ENCODE measurements at regions not wholly inside any gene's neighbourhood (a gene's known extent, or its start where the extent isn't known, plus 50 kb on each side); places are given as distances from the start of the nearest gene placed in this dataset.

DNA sequence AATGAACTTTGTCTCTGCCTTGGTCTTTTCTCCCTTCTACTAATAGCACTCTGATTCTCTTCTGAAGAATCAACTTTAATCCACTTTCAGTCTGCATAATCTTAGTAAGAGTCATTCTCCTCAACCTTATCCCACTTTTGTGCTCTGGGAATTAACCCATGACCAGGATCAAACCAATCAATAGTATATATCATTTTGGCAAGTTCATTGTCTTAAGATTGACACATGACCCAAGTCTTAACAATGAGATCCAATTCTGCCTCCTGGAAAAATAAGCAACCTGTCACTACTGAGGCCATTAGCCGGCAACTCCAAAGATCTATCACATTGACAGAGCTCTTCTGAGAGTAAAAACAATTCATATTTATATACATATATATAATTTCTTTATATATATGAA, 1358.4 kb upstream of the ADGRL3 start:
- no peak for DNase-seq (ENCODE audit: low read depth, low spot score)

DNA sequence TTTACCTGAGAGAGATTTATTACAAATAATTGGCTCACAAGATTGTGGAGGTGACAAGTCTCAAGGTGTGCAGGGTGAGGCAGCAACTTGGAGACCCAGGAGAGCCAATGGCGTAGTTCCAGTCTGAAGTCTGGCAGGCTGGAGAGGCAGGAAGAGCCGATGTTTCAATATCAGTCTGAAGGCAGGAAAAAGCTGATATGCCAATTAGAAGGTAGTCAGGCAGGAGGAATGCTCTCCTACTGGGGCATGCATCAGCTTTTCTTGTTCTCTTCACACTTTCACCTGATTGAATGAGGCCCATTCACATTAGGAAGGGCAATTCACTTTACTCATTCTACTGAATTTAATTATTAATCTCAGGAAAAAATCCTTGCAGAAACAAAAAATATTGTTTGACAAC, 1351.7 kb upstream of the ADGRL3 start:
- no peak for DNase-seq (ENCODE audit: low read depth, low spot score)

GRCh38 chr4:59855630-59856352, 1344.3 kb upstream of the ADGRL3 start:
- no peak for DNase-seq (ENCODE audit: low read depth, low spot score)

GRCh38 chr4:59869056-59869455, 1331.1 kb upstream of the ADGRL3 start:
- no peak for DNase-seq (ENCODE audit: low read depth, low spot score)

DNA sequence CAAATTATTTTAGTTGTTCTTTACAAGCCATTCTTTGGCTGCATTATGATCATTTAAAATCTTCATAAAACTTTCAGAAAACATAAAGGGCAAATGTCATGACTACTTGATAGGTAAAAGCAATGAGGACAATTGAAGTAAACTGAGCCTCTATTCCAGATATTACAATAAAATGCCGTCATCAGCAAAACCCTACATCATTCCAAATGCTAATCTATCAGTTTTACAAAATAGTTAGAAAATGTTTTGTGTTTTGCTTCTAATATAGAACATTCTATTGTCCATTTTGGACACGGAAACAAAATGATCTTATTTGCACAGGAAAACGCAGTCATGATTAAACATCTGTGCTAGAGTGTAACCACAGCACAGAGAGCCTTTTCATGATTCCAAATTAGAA, 1330.6 kb upstream of the ADGRL3 start:
- DNase-seq (ENCODE audit: low read depth, low spot score) = no peak

DNA sequence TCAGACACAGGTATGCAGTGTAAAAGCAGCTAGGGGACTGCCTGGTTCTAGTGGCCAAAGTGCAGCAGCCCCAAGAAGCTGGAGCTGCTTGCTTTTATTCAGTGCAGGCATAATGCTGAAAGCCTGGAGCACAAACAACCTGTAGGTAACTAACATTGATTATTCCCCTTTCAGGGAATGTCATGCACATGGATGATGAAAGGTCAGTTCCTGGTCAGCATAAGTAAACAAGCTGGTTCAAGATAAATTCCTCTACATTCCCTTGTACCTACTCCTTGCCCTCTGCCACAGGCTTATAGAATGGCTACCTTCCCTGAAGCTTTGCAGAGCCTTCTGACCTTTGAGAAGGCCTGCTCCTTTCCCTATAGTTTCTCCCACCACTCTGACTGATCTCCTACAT, 1318.5 kb upstream of the ADGRL3 start:
- DNase-seq (ENCODE audit: low read depth, low spot score) = no peak

DNA sequence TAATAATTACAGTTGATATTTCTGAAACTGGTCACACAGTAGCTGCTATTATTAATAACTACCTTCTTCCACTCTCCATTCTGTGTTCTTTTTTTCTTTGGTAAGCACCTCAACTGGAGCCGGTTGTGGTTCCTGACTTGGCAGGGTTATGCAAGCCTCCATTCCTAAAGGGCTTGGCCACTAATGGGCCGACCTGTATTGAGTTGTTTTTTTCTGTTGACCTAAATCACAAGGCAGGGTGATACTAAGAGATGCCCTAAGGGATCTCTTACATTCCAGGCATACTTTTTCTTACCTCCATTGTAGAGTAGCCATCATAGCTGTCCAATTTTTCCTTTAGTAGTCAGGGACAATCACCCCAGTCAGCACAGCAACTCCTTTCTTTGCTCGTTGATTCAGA, 1295.8 kb upstream of the ADGRL3 start:
- no peak for DNase-seq (ENCODE audit: low read depth, low spot score)

DNA sequence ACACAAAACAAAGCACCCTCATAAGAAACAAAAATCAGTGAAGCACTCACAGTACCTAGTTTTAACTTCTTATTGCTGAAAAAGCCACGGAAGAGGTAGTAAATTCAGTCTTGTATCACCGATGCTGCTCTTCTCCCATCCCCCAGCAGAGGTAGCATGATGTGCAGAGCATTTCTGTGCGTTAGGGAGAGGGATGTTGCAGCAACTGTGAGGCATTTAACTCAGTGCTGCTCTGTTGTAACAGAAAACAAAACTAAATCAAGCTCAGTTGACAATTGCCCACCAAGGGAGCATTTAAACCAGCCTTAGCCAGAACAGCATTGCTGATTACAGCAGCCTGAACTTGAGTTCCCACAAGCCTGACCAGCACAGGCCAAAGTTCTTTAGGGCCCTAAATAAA, 1279.7 kb upstream of the ADGRL3 start:
- DNase-seq (ENCODE audit: low read depth, low spot score) = no peak

GRCh38 chr4:59925290-59925689, 1274.8 kb upstream of the ADGRL3 start:
- no peak for DNase-seq (ENCODE audit: low read depth, low spot score)

DNA sequence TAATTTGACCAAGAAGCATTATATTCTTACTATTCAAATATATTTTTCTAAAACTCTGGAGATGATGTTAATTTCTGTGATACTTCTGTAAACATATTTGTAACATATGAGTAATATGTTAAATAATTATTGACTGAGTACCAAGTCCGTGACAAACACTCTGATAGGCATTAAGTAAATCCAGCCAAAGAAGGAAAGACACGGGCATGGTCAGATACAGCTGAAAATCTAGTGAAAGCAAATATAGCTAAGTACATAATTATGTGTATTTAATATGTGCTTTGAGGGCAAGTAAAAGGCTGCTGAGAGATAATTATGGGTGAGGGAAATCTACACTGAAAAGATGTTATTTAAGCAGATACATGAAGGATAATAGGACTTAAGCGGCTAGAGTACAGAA, 1263.6 kb upstream of the ADGRL3 start:
- DNase-seq (ENCODE audit: low read depth, low spot score) = no peak

DNA sequence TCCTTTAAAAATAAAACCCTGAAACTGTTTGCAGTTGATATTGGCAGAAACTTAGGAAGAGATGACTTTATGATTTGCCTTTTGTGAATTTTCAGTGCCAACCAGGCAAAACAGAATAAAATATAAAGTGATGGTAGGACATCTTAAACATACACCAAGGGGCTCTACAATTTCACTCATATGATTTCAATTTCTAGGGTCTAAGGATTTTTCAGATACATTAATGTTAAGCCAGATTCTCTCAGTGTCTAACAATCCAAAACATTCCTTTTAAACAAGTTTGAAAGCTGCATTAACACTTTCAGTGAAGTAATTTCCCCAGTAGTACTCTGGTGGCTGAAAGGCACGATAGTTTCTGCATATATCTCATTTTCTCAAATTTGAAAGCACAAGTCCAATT, 1262.0 kb upstream of the ADGRL3 start:
- no peak for DNase-seq (ENCODE audit: low read depth, low spot score)

GRCh38 chr4:59945277-59945676, 1254.8 kb upstream of the ADGRL3 start:
- no peak for DNase-seq (ENCODE audit: low read depth, low spot score)

DNA sequence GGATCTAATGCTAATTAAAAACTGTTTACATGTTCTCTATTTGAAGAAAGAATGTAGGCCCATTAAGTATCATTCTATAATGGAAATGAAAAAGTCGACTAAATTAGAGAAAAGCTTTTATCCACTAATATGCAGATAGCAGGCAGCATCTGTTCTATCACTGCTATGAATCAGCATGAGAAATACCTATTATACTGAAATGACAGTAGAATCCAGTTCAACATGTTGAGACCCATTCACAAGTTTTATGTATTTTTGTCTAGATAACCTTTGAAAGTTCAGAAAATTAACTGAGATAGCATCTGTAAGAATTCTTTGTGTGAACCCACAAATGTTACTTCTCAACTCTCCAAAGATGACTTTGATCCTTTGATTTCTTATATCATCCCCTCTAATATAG, 1254.4 kb upstream of the ADGRL3 start:
- DNase-seq (ENCODE audit: low read depth, low spot score) = no peak

DNA sequence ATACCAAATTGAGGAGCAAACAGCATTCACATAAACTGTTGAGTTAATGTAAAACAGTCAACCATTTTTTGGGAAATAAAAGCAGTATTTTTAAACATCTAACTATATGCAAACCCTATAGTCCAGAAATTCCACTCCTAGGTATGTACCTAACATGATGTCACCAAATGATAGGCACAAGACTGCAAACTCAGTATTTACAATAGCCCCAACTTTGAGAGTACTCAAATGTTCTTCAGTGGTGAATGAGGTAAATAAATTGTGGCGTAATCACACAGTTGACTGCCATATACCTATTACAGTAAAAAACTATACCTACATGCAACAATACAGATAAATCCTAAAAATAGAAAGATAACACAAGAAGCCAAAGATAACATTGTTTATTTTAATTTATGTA, 1243.8 kb upstream of the ADGRL3 start:
- DNase-seq (ENCODE audit: low read depth, low spot score) = no peak

GRCh38 chr4:59960143-59960542, 1240.0 kb upstream of the ADGRL3 start:
- DNase-seq (ENCODE audit: low read depth, low spot score) = no peak

DNA sequence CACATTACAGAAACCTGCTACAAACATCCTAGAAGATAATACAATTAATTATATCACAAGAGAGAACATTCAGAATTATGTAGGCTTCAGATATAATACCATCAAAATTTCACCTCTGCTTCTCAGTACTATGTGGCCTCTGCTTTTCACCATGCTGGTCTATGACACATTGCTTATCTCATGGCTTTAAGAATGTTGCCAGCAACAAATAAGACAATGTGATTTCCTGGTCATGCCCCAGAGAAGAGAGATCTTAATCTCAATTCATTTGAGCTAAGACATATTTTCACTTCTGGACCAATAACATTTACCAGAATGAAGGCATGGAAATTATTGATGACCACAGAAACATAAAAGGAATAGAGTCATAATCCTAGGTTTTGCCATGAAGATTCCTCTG, 1233.4 kb upstream of the ADGRL3 start:
- no peak for DNase-seq (ENCODE audit: low read depth, low spot score)

- DNase-seq (ENCODE audit: low read depth, low spot score) = no peak
These were observed 1231.3 kb upstream of the ADGRL3 start for GRCh38 chr4:59968796-59969195.

- DNase-seq (ENCODE audit: low read depth, low spot score) = no peak
These were observed 1230.2 kb upstream of the ADGRL3 start for GRCh38 chr4:59969909-59970308.

DNA sequence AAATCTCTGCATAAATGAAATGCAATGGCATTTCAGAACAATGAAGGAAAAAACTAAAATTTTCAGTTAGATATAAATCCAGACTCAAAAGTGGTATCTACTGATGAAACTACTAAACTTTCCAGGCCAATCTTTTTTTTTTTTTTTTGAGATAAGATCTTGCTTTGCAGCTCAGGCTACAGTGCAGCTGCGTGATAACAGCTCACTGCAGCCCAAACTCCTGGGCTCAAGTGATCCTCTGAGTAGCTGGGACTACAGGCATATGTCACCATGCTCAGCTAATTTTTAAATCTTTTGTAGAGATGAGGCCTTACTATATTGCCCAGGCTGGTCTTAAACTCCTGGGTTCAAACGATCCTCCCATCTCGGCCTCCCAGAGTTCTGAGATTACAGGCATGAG, 1228.2 kb upstream of the ADGRL3 start:
- DNase-seq (ENCODE audit: low read depth, low spot score) = no peak

- DNase-seq (ENCODE audit: low read depth, low spot score) = no peak
These were observed 1226.6 kb upstream of the ADGRL3 start for GRCh38 chr4:59973492-59973891.

DNA sequence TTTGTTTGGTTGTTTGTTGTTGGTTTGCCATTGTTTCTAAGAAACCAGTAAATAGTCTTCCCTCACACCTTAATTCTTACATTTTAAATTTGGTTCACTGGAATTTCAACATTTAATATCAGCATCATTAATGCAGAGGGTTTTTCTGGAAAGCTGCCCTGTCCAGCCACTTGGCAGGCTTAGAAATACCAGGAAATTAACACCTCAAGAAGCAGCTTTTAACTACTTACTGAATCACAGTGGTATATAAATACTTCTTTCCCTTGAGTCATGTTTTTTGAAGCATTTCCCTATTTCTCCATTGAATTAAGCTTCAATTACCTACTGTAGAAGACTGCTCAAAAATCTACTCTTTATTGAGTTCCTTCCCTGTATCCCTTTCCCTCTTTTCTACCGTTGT, 1221.1 kb upstream of the ADGRL3 start:
- no peak for DNase-seq (ENCODE audit: low read depth, low spot score)

DNA sequence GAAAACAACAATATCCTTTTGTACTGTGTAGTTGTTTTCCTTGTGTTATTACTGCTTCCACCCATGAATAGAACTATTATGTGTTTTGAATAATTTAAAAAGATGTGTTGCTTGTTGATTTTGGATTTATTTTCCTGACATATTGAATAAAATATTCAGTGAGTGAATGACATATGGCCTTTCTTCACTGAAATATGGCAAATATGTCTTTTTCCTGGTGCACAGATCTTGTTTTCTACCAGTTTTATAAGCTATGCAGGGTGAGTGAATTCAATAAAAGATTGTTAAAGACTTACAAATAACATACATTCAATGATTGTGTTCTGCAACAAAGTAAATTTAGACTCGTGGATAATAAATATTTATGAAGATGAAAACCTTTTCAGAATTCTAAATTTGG, 1216.3 kb upstream of the ADGRL3 start:
- DNase-seq (ENCODE audit: low read depth, low spot score) = no peak

GRCh38 chr4:59987289-59987688, 1212.8 kb upstream of the ADGRL3 start:
- DNase-seq (ENCODE audit: low read depth, low spot score) = no peak

DNA sequence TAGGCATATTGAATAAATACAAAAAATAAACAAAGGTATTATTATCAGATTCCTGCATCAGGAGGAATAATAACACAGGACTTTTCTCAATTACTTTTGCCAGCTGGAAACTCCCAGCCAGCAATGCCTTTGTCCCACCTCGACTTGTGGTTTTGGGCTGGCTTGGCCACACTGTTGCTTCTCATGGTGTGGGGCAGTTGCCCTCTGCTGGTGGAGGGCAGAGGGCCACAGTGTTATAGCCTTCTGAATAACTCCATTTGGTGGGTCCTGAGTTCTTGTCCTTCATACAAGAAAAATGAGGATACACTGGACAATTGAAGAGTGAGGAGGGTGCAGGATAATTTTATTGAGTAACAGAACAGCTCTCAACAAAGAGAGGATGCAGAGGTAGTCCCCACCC, 1206.0 kb upstream of the ADGRL3 start:
- DNase-seq (ENCODE audit: low read depth, low spot score) = no peak

All from smooth muscle cell of the brain vasculature (primary cell).